ENCODE measurements at regions not wholly inside any gene's neighbourhood (a gene's known extent, or its start where the extent isn't known, plus 50 kb on each side); places are given as distances from the start of the nearest gene placed in this dataset.

DNA sequence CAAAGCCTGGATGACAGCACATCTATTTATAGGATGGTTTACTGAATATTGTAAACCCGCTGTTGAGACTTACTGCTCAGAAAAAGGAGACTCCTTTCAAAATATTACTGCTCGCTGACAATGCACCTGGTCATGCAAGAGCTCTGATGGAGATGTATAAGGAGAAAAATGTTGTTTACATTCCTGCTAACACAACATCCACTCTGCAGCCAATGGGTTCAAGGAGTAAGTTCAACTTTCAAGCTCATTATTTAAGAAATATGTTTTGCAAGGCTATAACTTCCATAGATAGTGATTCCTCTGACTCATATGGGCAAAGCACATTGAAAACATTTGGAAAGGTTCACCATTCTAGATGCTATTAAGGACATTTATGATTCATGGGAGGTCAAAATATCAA lies 201.7 kb downstream of the SNAPC1 start:
- TF ChIP-seq, protein P1, sequence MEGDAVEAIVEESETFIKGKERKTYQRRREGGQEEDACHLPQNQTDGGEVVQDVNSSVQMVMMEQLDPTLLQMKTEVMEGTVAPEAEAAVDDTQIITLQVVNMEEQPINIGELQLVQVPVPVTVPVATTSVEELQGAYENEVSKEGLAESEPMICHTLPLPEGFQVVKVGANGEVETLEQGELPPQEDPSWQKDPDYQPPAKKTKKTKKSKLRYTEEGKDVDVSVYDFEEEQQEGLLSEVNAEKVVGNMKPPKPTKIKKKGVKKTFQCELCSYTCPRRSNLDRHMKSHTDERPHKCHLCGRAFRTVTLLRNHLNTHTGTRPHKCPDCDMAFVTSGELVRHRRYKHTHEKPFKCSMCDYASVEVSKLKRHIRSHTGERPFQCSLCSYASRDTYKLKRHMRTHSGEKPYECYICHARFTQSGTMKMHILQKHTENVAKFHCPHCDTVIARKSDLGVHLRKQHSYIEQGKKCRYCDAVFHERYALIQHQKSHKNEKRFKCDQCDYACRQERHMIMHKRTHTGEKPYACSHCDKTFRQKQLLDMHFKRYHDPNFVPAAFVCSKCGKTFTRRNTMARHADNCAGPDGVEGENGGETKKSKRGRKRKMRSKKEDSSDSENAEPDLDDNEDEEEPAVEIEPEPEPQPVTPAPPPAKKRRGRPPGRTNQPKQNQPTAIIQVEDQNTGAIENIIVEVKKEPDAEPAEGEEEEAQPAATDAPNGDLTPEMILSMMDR (IDR thresholded peaks at IDR 0.05): no peak
- no peak for TF ChIP-seq POLR2A (IDR thresholded peaks at IDR 0.05)
